ENCODE measurements at regions not wholly inside any gene's neighbourhood (a gene's known extent, or its start where the extent isn't known, plus 50 kb on each side); places are given as distances from the start of the nearest gene placed in this dataset.

DNA sequence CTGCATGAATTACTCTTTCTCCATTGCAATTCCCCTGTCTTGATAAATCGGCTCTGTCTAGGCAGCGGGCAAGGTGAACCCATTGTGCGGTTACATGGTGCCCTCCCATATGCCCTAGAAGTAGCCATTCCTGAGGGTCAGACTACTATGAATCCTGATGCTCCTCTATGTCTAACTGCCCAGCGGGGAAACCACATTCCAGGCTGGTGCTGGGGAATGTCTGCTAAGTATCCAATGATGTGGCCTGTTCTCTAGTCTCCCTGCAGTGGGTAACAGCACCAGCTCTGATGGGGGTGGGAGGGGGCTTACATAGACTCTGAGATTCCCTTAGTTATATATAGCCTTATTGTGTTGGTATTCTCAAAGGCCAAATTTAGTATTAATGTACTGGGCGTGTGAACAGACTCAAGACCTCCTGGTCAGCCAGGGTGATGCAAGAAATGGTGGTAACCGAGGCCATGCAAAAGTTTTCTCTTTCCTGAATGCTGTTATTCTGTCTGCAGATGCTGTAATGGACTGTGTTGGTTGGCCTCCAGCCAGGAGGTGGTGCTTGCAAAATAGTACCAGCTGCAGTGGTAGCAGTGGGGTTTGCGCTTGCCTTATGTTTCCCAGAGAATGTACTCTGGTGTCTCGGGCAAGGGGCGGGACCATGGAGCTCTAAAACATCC is 564.8 kb upstream of the SLITRK1 start:
- no peak for DNase-seq (ENCODE audit: low read depth, low spot score)
- no peak overlapping the region for H3K4me3 ChIP-seq (ENCODE audit: low read length)

- no peak overlapping the region for H3K4me3 ChIP-seq (ENCODE audit: low read length)
- no peak for DNase-seq (ENCODE audit: low read depth, low spot score)
Measured at GRCh38 chr13:84445776-84446175, 563.5 kb upstream of the SLITRK1 start.

- H3K4me3 ChIP-seq (ENCODE audit: low read length): no peak overlapping the region
- no peak for DNase-seq (ENCODE audit: low read depth, low spot score)
Measured at GRCh38 chr13:84443463-84443862, 561.2 kb upstream of the SLITRK1 start.

GRCh38 chr13:84439108-84439507 is 556.8 kb upstream of the SLITRK1 start:
- no peak for DNase-seq (ENCODE audit: low read depth, low spot score)
- H3K4me3 ChIP-seq (ENCODE audit: low read length): no peak overlapping the region

GRCh38 chr13:84433024-84433423 is 550.8 kb upstream of the SLITRK1 start:
- no peak for DNase-seq (ENCODE audit: low read depth, low spot score)
- H3K4me3 ChIP-seq (ENCODE audit: low read length): no peak overlapping the region

- no peak for DNase-seq (ENCODE audit: low read depth, low spot score)
- H3K4me3 ChIP-seq (ENCODE audit: low read length): no peak overlapping the region
Measured at GRCh38 chr13:84431646-84432045, 549.4 kb upstream of the SLITRK1 start.

DNA sequence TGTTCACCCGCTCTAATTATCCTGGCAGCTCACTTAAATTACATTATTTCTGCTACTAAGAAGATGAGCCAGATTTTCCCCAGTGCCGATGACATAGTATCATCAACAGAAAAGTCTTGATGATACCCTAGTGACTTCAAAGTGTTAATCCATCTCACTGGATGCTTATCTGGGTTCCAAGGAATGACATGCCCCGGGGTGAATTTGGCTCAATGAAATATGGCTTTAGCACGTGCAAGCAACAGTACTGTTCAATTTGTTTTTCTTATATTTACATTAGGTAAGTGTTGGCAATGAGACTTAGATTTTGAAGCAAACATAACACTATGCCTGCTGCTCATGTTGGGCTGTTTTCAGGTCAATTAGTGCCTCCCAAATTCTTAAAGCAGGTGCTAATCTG is 548.2 kb upstream of the SLITRK1 start:
- no peak for DNase-seq (ENCODE audit: low read depth, low spot score)
- no peak overlapping the region for H3K4me3 ChIP-seq (ENCODE audit: low read length)

DNA sequence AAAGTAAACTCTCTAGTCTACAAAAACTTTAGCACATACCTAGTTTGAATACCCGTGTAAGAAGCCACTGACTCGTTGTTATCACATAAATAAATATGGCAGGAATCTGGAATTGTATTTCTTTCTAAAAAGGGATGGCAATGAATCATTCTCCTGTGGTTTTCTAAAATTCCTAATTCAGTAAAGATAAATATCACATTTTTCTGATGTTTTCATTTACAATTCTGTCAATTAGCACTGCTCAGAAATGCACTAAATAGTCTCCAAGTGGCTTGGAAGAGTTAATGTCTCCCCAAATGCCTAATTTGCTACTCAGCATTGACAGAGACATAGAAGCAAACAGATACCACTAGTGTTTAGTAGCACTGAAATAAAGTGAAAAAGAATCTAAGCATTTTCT is 547.7 kb upstream of the SLITRK1 start:
- H3K4me3 ChIP-seq (ENCODE audit: low read length): no peak overlapping the region
- no peak for DNase-seq (ENCODE audit: low read depth, low spot score)

DNA sequence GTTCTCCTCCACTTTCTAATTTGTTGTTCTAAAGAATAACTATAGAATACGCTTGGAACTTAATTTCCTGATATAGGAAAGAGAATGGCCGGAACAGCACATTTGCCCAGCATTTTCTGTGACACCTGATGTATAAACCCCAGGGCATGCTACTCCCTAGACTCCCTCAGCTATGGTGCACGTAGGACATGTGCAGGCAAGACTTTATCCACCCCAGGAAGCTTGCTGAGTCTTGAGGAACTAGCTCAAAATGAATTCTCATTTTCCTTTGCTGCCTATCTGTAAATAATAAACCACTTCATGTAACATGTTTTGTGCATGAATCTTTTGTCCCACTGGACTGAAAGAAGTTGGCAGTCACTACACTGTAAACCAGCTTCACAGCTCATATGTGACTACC is 535.8 kb upstream of the SLITRK1 start:
- H3K4me3 ChIP-seq (ENCODE audit: low read length): no peak overlapping the region
- no peak for DNase-seq (ENCODE audit: low read depth, low spot score)

- DNase-seq (ENCODE audit: low read depth, low spot score): no peak
- no peak overlapping the region for H3K4me3 ChIP-seq (ENCODE audit: low read length)
Measured at GRCh38 chr13:84417416-84417815, 535.1 kb upstream of the SLITRK1 start.

GRCh38 chr13:84413016-84413415 is 530.7 kb upstream of the SLITRK1 start:
- no peak for DNase-seq (ENCODE audit: low read depth, low spot score)
- no peak overlapping the region for H3K4me3 ChIP-seq (ENCODE audit: low read length)

DNA sequence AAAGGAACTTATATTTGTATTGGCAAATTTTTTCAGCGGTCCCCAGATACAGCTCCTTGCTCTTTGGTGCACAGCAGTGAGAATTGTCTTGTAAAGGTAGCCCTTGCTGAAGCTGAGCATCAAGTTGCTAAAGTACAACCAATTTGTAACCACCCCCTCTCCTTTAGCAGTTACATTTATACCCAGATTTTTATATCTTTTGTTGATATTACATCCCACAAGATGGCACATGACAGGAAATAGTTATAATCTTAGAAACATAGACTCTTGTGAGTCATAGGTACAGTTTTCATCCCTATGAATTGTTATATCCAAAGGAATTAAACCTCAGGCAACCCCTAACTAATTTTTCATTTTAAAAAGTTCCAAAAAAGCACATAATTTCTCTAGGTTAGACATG is 523.0 kb upstream of the SLITRK1 start:
- H3K4me3 ChIP-seq (ENCODE audit: low read length): no peak overlapping the region
- no peak for DNase-seq (ENCODE audit: low read depth, low spot score)

DNA sequence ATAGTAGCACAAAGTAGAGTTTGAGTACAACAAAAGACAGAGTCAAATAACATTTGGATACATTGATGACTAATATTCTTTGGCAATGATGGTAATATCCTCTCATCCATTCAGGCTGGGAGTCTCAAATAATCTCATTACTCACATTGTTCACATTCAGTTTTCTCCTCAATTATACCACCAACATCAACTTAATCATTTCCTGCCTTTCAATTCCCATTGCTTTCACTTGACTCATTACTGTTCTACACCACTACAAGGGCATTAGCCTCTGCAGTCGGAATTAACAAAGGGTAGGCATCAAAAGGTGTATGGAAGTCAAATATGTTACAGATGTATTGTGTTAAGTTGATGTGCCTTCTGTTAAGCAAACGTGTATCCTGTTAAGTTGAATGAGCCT is 518.4 kb upstream of the SLITRK1 start:
- no peak for DNase-seq (ENCODE audit: low read depth, low spot score)
- no peak overlapping the region for H3K4me3 ChIP-seq (ENCODE audit: low read length)

GRCh38 chr13:84399320-84400085 is 517.2 kb upstream of the SLITRK1 start:
- no peak overlapping the region for H3K4me3 ChIP-seq (ENCODE audit: low read length)
- DNase-seq (ENCODE audit: low read depth, low spot score): peak; percentile 3

- no peak for DNase-seq (ENCODE audit: low read depth, low spot score)
- H3K4me3 ChIP-seq (ENCODE audit: low read length): no peak overlapping the region
Measured at GRCh38 chr13:84393981-84394625, 511.8 kb upstream of the SLITRK1 start.

- DNase-seq (ENCODE audit: low read depth, low spot score): no peak
Measured at GRCh38 chr13:84380866-84381265, 498.6 kb upstream of the SLITRK1 start.

GRCh38 chr13:84377106-84377505 is 494.8 kb upstream of the SLITRK1 start:
- no peak for DNase-seq (ENCODE audit: low read depth, low spot score)
- no peak overlapping the region for H3K4me3 ChIP-seq (ENCODE audit: low read length)

More at GRCh38 chr13:84380866-84381265, 498.6 kb upstream of the SLITRK1 start:
- no peak overlapping the region for H3K4me3 ChIP-seq (ENCODE audit: low read length)

GRCh38 chr13:84366506-84366905 is 484.2 kb upstream of the SLITRK1 start:
- DNase-seq (ENCODE audit: low read depth, low spot score): no peak
- H3K4me3 ChIP-seq (ENCODE audit: low read length): no peak overlapping the region

GRCh38 chr13:84362777-84363176 is 480.5 kb upstream of the SLITRK1 start:
- no peak overlapping the region for H3K4me3 ChIP-seq (ENCODE audit: low read length)
- no peak for DNase-seq (ENCODE audit: low read depth, low spot score)

- DNase-seq (ENCODE audit: low read depth, low spot score): no peak
- H3K4me3 ChIP-seq (ENCODE audit: low read length): no peak overlapping the region
Measured at GRCh38 chr13:84360822-84361221, 478.5 kb upstream of the SLITRK1 start.

Measured in Jurkat, Clone E6-1 (cell line).